IMR-90 (cell line): ENCODE measurements at regions not wholly inside any gene's neighbourhood (a gene's known extent, or its start where the extent isn't known, plus 50 kb on each side); places are given as distances from the start of the nearest gene placed in this dataset.

ENCODE experiments used
- CEBPB ChIP-seq: IDR thresholded peaks from 2 replicates; pipeline ENCODE4 v1.6.1; 2012; ENCODE audit warnings: low read depth, low read length, improper control_type of control experiment
- CHD1 ChIP-seq: IDR thresholded peaks from 2 replicates; pipeline ENCODE4 v1.6.1; 2012; ENCODE audit warnings: low read depth, low read length, improper control_type of control experiment
- CTCF ChIP-seq: conservative IDR thresholded peaks from 2 replicates; pipeline ENCODE4 v1.5.1; 2012; ENCODE audit warnings: mild to moderate bottlenecking, low read depth, low read length, improper control_type of control experiment
- MAFK ChIP-seq: IDR thresholded peaks from 2 replicates; pipeline ENCODE4 v1.6.1; 2012; ENCODE audit warnings: low read depth, low read length, improper control_type of control experiment
- POLR2A ChIP-seq: IDR thresholded peaks from 2 replicates; pipeline ENCODE4 v1.6.1; 2012; ENCODE audit warnings: mild to moderate bottlenecking, low read depth, low read length
- RAD21 ChIP-seq: IDR thresholded peaks from 2 replicates; pipeline ENCODE4 v1.6.1; 2012; ENCODE audit warnings: low read length, improper control_type of control experiment
- SMC3 ChIP-seq: fragments of 150-350 bp; IDR thresholded peaks from 2 replicates; pipeline ENCODE4 v1.6.1; 2016; ENCODE audit warnings: low read depth, mild to moderate bottlenecking, antibody characterized with exemption, low read length, moderate library complexity

- TF ChIP-seq CTCF (no peak), RAD21 (no peak), SMC3 (no peak), CEBPB (no peak), POLR2A (no peak), MAFK (no peak), CHD1 (no peak)
Measured at GRCh38 chr1:38746402-38746935, 113.1 kb downstream of the RRAGC start.
